OCI-LY7 (cell line): ENCODE measurements at regions not wholly inside any gene's neighbourhood (a gene's known extent, or its start where the extent isn't known, plus 50 kb on each side); places are given as distances from the start of the nearest gene placed in this dataset. TPM values are rescaled to one million over a fixed set of nuclear protein-coding genes. Genes with fewer than 3 reads are reported as not detected.

Experiments used
- small RNA-seq: library from RNA; depleted of rRNA; stranded (forward); fragments of <200 nt; gene quantifications from one replicate; pipeline ENCODE3, GENCODE V24; 2014

Small RNA genes in the stretch of these regions (small RNA-seq; reads per million reads assigned to genes)
- gene RF00019 (not detected), gene RF01992 (not detected), gene RNA5SP106 (not detected), gene RNU6-692P (not detected), gene RNU6-715P (not detected), gene RNU7-2P (not detected)
